H9 (cell line): ENCODE measurements at regions not wholly inside any gene's neighbourhood (a gene's known extent, or its start where the extent isn't known, plus 50 kb on each side); places are given as distances from the start of the nearest gene placed in this dataset.

ENCODE experiments used
- DNase-seq: peaks from one replicate; pipeline ENCODE4 v3.0.0-alpha.2; 2017
- H2AFZ ChIP-seq: one replicate; pipeline ENCODE4 v1.6.1; 2013; ENCODE audit warnings: mild to moderate bottlenecking, low read length, control low read depth, moderate library complexity
- H2AK5ac ChIP-seq: 2 replicates; pipeline ENCODE4 v1.6.1; 2013; ENCODE audit warnings: low read length, control low read depth, mixed read lengths; ENCODE audit not compliant: insufficient read length
- H2BK120ac ChIP-seq: one replicate; pipeline ENCODE4 v1.6.1; 2013; ENCODE audit warnings: low read depth, mild to moderate bottlenecking, low read length, control low read depth, inconsistent platforms; ENCODE audit not compliant: poor library complexity, severe bottlenecking
- H2BK12ac ChIP-seq: 2 replicates; pipeline ENCODE4 v1.6.1; 2013; ENCODE audit warnings: low read length, control low read depth, mixed read lengths, low read depth; ENCODE audit not compliant: insufficient read length
- H2BK15ac ChIP-seq: 2 replicates; pipeline ENCODE4 v1.6.1; 2013; ENCODE audit warnings: low read depth, low read length, control low read depth
- H2BK20ac ChIP-seq: one replicate; pipeline ENCODE4 v1.6.1; 2013; ENCODE audit warnings: low read depth, mild to moderate bottlenecking, low read length, control low read depth, inconsistent platforms; ENCODE audit not compliant: poor library complexity, severe bottlenecking
- H2BK5ac ChIP-seq: 2 replicates; pipeline ENCODE4 v1.6.1; 2013; ENCODE audit warnings: low read length, control low read depth, mixed read lengths; ENCODE audit not compliant: insufficient read length
- H3K14ac ChIP-seq: 2 replicates; pipeline ENCODE4 v1.6.1; 2013; ENCODE audit warnings: low read length, control low read depth; ENCODE audit not compliant: insufficient read depth
- H3K18ac ChIP-seq: 2 replicates; pipeline ENCODE4 v1.6.1; 2013; ENCODE audit warnings: low read depth, mild to moderate bottlenecking, mixed read lengths, low read length, control low read depth; ENCODE audit not compliant: insufficient read length
- H3K23ac ChIP-seq: 2 replicates; pipeline ENCODE4 v1.6.1; 2013; ENCODE audit warnings: low read length, control low read depth, mixed read lengths, low read depth; ENCODE audit not compliant: insufficient read length
- H3K23me2 ChIP-seq: 2 replicates; pipeline ENCODE4 v1.6.1; 2013; ENCODE audit warnings: low read depth, mild to moderate bottlenecking, mixed read lengths, low read length, control low read depth; ENCODE audit not compliant: insufficient read length, poor library complexity, severe bottlenecking
- H3K27ac ChIP-seq: 2 replicates; pipeline ENCODE4 v1.5.1; 2013; ENCODE audit warnings: low read length, control low read depth, mixed read lengths, low read depth; ENCODE audit not compliant: insufficient read length
- H3K27me3 ChIP-seq: 2 replicates; pipeline ENCODE4 v1.6.1; 2013; ENCODE audit warnings: low read length, control low read depth, inconsistent platforms; ENCODE audit not compliant: insufficient read depth
- H3K4ac ChIP-seq: 2 replicates; pipeline ENCODE4 v1.6.1; 2013; ENCODE audit warnings: low read depth, mild to moderate bottlenecking, control low read depth, inconsistent platforms, low read length, moderate library complexity
- H3K4me1 ChIP-seq: 2 replicates; pipeline ENCODE4 v1.6.1; 2013; ENCODE audit warnings: low read length, control low read depth, inconsistent platforms; ENCODE audit not compliant: insufficient read depth
- H3K4me2 ChIP-seq: 2 replicates; pipeline ENCODE4 v1.6.1; 2013; ENCODE audit warnings: low read length, control low read depth, mixed read lengths; ENCODE audit not compliant: insufficient read length, insufficient read depth
- H3K56ac ChIP-seq: 2 replicates; pipeline ENCODE4 v1.6.1; 2013; ENCODE audit warnings: low read depth, mild to moderate bottlenecking, mixed read lengths, low read length, control low read depth; ENCODE audit not compliant: insufficient read length
- H3K79me1 ChIP-seq: 2 replicates; pipeline ENCODE4 v1.6.1; 2013; ENCODE audit warnings: low read depth, mild to moderate bottlenecking, moderate library complexity, low read length, control low read depth, inconsistent platforms; ENCODE audit not compliant: insufficient read depth, poor library complexity, severe bottlenecking
- H3K79me2 ChIP-seq: 2 replicates; pipeline ENCODE4 v1.6.1; 2013; ENCODE audit warnings: low read length, control low read depth, inconsistent platforms; ENCODE audit not compliant: insufficient read depth
- H3K9ac ChIP-seq: 2 replicates; pipeline ENCODE4 v1.6.1; 2013; ENCODE audit warnings: low read length, control low read depth, mixed read lengths; ENCODE audit not compliant: insufficient read length; ENCODE audit errors: extremely low read depth
- H3K9me3 ChIP-seq: one replicate; pipeline ENCODE4 v1.6.1; 2013; ENCODE audit warnings: low read depth, low read length, inconsistent platforms; ENCODE audit not compliant: control insufficient read depth
- H3T11ph ChIP-seq: one replicate; pipeline ENCODE4 v1.6.1; 2013; ENCODE audit warnings: mild to moderate bottlenecking, low read length, control low read depth, inconsistent platforms
- H4K20me1 ChIP-seq: one replicate; pipeline ENCODE4 v1.6.1; 2013; ENCODE audit not compliant: control insufficient read depth, insufficient read length, insufficient read depth
- H4K5ac ChIP-seq: 2 replicates; pipeline ENCODE4 v1.6.1; 2013; ENCODE audit warnings: low read depth, mild to moderate bottlenecking, mixed read lengths, low read length, control low read depth; ENCODE audit not compliant: insufficient read length
- H4K8ac ChIP-seq: replicated peaks from 2 replicates; pipeline ENCODE4 v1.6.1; 2013; ENCODE audit warnings: low read length, control low read depth, mixed read lengths, low read depth; ENCODE audit not compliant: insufficient read length
- H4K91ac ChIP-seq: 2 replicates; pipeline ENCODE4 v1.6.1; 2013; ENCODE audit warnings: low read depth, mild to moderate bottlenecking, moderate library complexity, mixed read lengths, low read length, control low read depth; ENCODE audit not compliant: insufficient read length
- H3K27ac Mint-ChIP-seq, 3 experiments: 2 replicates in 2 of 3; 3 replicates in 1 of 3; pipeline ENCODE4 v1.8.0; 2020 to 2021; ENCODE audit warnings: mixed read lengths in 3 of 3, mild to moderate bottlenecking in 1 of 3, moderate library complexity in 1 of 3
- H3K27me3 Mint-ChIP-seq: 2 replicates; pipeline ENCODE4 v1.8.0; 2021; ENCODE audit warnings: low read depth, mild to moderate bottlenecking, moderate library complexity, mixed read lengths
- H3K36me3 Mint-ChIP-seq, 3 experiments: 2 replicates in 2 of 3; 3 replicates in 1 of 3; pipeline ENCODE4 v1.8.0; 2020 to 2021; ENCODE audit warnings: low read depth in 3 of 3, mixed read lengths in 3 of 3; ENCODE audit not compliant: insufficient read depth in 1 of 3
- H3K4me1 Mint-ChIP-seq, 2 experiments: 2 replicates each; pipeline ENCODE4 v1.8.0; 2020; ENCODE audit warnings: mixed read lengths in 2 of 2
- H3K4me3 Mint-ChIP-seq, 2 experiments: 2 replicates in 1 of 2; 3 replicates in 1 of 2; pipeline ENCODE4 v1.8.0; 2020 to 2021; ENCODE audit warnings: mild to moderate bottlenecking in 2 of 2, mixed read lengths in 2 of 2, moderate library complexity in 1 of 2
- H3K9me3 Mint-ChIP-seq, 2 experiments: 2 replicates in 1 of 2; 3 replicates in 1 of 2; pipeline ENCODE4 v1.8.0; 2020; ENCODE audit warnings: mild to moderate bottlenecking in 2 of 2, mixed read lengths in 2 of 2, moderate library complexity in 1 of 2
- TF ChIP-seq, protein P1 (sequence below): fragments of 200-600 bp; sonication (generic); conservative IDR thresholded peaks from 3 replicates; pipeline ENCODE4 v1.8.0; 2021; ENCODE audit warnings: antibody characterized with exemption, mild to moderate bottlenecking

DNA sequence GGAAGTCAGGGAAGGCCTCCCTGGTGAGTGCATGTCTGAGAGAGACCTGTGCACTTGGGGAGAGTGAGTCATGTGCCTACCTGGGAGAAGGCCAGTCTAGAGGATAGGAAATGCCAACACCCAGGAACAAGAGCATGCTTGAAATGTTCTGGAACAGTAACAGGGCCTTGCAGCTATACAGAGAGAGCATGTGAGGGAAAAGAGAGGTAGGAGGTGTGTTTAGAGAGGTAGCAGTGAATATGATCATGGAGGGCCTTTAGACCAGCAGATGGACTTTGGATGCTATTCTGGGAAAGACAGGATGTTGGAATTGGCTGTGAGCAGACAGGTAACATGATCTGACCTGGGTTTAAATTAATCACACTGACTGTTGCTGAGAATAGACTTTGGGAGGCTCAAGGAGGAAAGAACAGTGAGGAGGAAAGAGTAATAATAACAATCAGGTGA is 1143.6 kb downstream of the FLRT2 start:
- H3K27ac ChIP-seq: no peak overlapping the region
- peak overlapping the region; percentile 52 for H2AFZ ChIP-seq
- H3K9me3 Mint-ChIP-seq: no peaks in the 10 kb centered on the region
- no peak for DNase-seq
- TF ChIP-seq, protein P1, sequence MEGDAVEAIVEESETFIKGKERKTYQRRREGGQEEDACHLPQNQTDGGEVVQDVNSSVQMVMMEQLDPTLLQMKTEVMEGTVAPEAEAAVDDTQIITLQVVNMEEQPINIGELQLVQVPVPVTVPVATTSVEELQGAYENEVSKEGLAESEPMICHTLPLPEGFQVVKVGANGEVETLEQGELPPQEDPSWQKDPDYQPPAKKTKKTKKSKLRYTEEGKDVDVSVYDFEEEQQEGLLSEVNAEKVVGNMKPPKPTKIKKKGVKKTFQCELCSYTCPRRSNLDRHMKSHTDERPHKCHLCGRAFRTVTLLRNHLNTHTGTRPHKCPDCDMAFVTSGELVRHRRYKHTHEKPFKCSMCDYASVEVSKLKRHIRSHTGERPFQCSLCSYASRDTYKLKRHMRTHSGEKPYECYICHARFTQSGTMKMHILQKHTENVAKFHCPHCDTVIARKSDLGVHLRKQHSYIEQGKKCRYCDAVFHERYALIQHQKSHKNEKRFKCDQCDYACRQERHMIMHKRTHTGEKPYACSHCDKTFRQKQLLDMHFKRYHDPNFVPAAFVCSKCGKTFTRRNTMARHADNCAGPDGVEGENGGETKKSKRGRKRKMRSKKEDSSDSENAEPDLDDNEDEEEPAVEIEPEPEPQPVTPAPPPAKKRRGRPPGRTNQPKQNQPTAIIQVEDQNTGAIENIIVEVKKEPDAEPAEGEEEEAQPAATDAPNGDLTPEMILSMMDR: no peak
- H3K14ac ChIP-seq: no peak overlapping the region
- H2BK20ac ChIP-seq: no peak overlapping the region
- no peak overlapping the region for H3K4me2 ChIP-seq
- H2BK5ac ChIP-seq: no peak overlapping the region
- no peak overlapping the region for H2BK15ac ChIP-seq
- no peaks in the 10 kb centered on the region for H3K79me1 ChIP-seq
- H2BK12ac ChIP-seq: no peak overlapping the region
- H4K20me1 ChIP-seq: no peaks in the 10 kb centered on the region
- H4K91ac ChIP-seq: no peak overlapping the region
- no peaks in the 10 kb centered on the region for H3K27me3 ChIP-seq
- H3K18ac ChIP-seq: no peak overlapping the region
- H3K23me2 ChIP-seq: no peaks in the 10 kb centered on the region
- H3K4ac ChIP-seq: no peak overlapping the region
- no peaks in the 10 kb centered on the region for H3K9me3 ChIP-seq
- no peaks in the 10 kb centered on the region; a peak in 1 of 7 replicates for H3K36me3 Mint-ChIP-seq
- H3K27ac Mint-ChIP-seq: peak overlapping the region in 1 of 3 experiments; percentile 22; a peak in 1 of 7 replicates
- H3K79me2 ChIP-seq: no peaks in the 10 kb centered on the region
- no peak overlapping the region for H2BK120ac ChIP-seq
- H2AK5ac ChIP-seq: no peak overlapping the region
- H3K9ac ChIP-seq: no peak overlapping the region
- H3K4me3 Mint-ChIP-seq: no peak overlapping the region
- no peak overlapping the region for H3K56ac ChIP-seq
- peaks cover 7 to 9% of the 10 kb centered on the region in 2 experiments for H3K4me1 Mint-ChIP-seq
- no peak overlapping the region for H4K5ac ChIP-seq
- no peak overlapping the region for H3K23ac ChIP-seq
- H3T11ph ChIP-seq: no peak overlapping the region
- H4K8ac ChIP-seq: no peak overlapping the region
- H3K27me3 Mint-ChIP-seq: no peaks in the 10 kb centered on the region
- no peaks in the 10 kb centered on the region for H3K4me1 ChIP-seq
